Fibroblast of villous mesenchyme (primary cell): ENCODE measurements at regions not wholly inside any gene's neighbourhood (a gene's known extent, or its start where the extent isn't known, plus 50 kb on each side); places are given as distances from the start of the nearest gene placed in this dataset.

Experiments used
- DNase-seq: peaks from one replicate; pipeline ENCODE4 v3.0.0-alpha.2; 2010; ENCODE audit warnings: low read depth
- H3K4me3 ChIP-seq: 2 replicates; pipeline ENCODE4 v1.5.1; 2011; ENCODE audit warnings: low read depth, mild to moderate bottlenecking, low read length
- TF ChIP-seq, protein P1 (sequence below): IDR thresholded peaks from 2 replicates; pipeline ENCODE4 v1.5.1; 2012; ENCODE audit warnings: low read depth, mild to moderate bottlenecking, low read length; ENCODE audit not compliant: insufficient read depth

- no peak for DNase-seq
- H3K4me3 ChIP-seq, result no peak overlapping the region
- TF ChIP-seq, protein P1, sequence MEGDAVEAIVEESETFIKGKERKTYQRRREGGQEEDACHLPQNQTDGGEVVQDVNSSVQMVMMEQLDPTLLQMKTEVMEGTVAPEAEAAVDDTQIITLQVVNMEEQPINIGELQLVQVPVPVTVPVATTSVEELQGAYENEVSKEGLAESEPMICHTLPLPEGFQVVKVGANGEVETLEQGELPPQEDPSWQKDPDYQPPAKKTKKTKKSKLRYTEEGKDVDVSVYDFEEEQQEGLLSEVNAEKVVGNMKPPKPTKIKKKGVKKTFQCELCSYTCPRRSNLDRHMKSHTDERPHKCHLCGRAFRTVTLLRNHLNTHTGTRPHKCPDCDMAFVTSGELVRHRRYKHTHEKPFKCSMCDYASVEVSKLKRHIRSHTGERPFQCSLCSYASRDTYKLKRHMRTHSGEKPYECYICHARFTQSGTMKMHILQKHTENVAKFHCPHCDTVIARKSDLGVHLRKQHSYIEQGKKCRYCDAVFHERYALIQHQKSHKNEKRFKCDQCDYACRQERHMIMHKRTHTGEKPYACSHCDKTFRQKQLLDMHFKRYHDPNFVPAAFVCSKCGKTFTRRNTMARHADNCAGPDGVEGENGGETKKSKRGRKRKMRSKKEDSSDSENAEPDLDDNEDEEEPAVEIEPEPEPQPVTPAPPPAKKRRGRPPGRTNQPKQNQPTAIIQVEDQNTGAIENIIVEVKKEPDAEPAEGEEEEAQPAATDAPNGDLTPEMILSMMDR, result no peak
These were observed 313.4 kb downstream of the SQOR start for GRCh38 chr15:45948181-45948621.

GRCh38 chr15:45958924-45959323, 324.1 kb downstream of the SQOR start:
- TF ChIP-seq, protein P1, result no peak
- H3K4me3 ChIP-seq, result no peak overlapping the region
- no peak for DNase-seq

GRCh38 chr15:45962733-45963132, 327.9 kb downstream of the SQOR start:
- no peak overlapping the region for H3K4me3 ChIP-seq
- no peak for DNase-seq
- TF ChIP-seq, protein P1, result no peak

DNA sequence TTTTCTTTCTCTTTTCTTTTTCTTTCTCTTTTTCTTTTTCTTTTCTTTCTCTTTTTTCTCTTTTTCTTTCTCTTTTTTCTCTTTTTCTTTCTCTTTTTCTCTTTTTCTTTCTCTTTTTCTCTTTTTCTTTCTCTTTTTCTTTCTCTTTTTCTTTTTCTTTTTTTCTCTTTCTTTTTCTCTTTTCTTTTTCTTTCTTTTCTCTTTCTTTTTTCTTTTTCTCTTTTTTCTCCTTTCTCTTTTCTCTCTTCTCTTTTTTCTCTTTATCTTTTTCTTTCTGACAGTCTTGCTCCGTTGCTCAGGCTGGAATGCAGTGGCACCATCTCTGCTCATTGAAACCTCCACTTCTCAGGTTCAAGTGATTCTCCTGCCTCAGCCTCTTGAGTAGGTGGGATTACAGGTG, 335.7 kb downstream of the SQOR start:
- no peak for DNase-seq
- no peak overlapping the region for H3K4me3 ChIP-seq
- TF ChIP-seq, protein P1, result no peak

- DNase-seq, result no peak
- H3K4me3 ChIP-seq, result no peak overlapping the region
- TF ChIP-seq, protein P1, result no peak
These were observed 345.5 kb downstream of the SQOR start for GRCh38 chr15:45980366-45980765.

GRCh38 chr15:45981625-45982024, 346.8 kb downstream of the SQOR start:
- DNase-seq, result no peak
- TF ChIP-seq, protein P1, result no peak
- H3K4me3 ChIP-seq, result no peak overlapping the region

DNA sequence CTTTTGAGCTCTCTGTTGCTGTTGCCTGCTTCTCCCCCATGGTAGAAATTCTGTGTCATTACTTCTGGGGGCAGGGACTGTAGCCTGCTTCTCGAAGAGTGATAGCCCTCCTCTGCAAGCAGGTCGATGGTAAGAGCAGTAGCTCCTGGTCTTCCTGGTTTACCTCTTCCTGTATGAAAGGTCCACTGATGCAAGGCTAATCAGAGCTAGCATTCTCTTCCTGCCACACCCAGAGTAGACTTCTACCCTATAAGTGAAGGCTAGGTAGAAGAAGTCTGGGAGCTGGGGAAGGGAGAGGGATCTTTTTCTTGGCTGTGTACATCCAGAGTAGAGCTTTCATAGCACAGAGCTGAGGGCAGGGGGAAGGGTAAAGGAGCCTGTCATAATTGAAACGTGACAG, 357.0 kb downstream of the SQOR start:
- no peak overlapping the region for H3K4me3 ChIP-seq
- TF ChIP-seq, protein P1, result no peak
- no peak for DNase-seq
